ENCODE measurements at regions not wholly inside any gene's neighbourhood (a gene's known extent, or its start where the extent isn't known, plus 50 kb on each side); places are given as distances from the start of the nearest gene placed in this dataset.

GRCh38 chr1:38690790-38691449 lies 168.7 kb downstream of the RRAGC start:
- ATAC-seq (no peak), FAIRE-seq (peak; percentile 51), DNase-seq (ENCODE audit: extremely low read depth in 1 of 4, low spot score in 3 of 4) (no peak)
- no peak overlapping the region for H3K4me3 ChIP-seq
- H3K9me3 ChIP-seq (replicated peaks; ENCODE audit: control insufficient read depth, insufficient read depth, low read depth, low read length) = no peaks in the 10 kb centered on the region
- H3K4me1 ChIP-seq (replicated peaks in 1 of 2; ENCODE audit: control insufficient read depth in 2 of 2, insufficient read depth in 2 of 2, low read length in 2 of 2) = no peaks in the 10 kb centered on the region
- no peak overlapping the region for H3K27ac ChIP-seq (ENCODE audit: extremely low read depth, low read depth, low read length)
- no peak overlapping the region for H2AFZ ChIP-seq (ENCODE audit: low read depth, low read length)
- H4K20me1 ChIP-seq (replicated peaks; ENCODE audit: control insufficient read depth, insufficient read depth, low read length) = no peaks in the 10 kb centered on the region
- in situ Hi-C loops (cut with MboI) = no loop called here
- no TSS peak for BruUV-seq (replicated peaks)
- peaks cover 17 to 39% of the 10 kb centered on the region in 2 experiments for H3K27me3 ChIP-seq (ENCODE audit: control insufficient read depth in 2 of 2, insufficient read depth in 2 of 2, low read length in 2 of 2)
- H3K4me2 ChIP-seq (ENCODE audit: insufficient read depth, low read length) = no peak overlapping the region
- no peaks in the 10 kb centered on the region for H3K36me3 ChIP-seq (ENCODE audit: control insufficient read depth, insufficient read depth, low read length)
- no peaks in the 10 kb centered on the region for H3K9me1 ChIP-seq (ENCODE audit: control insufficient read depth, insufficient read depth, low read length)
- no peak overlapping the region for H3K9ac ChIP-seq (ENCODE audit: insufficient read depth in 1 of 2, low read depth in 2 of 2, low read length in 2 of 2)
- no peaks in the 10 kb centered on the region for H3K79me2 ChIP-seq (ENCODE audit: control insufficient read depth, insufficient read depth, low read length)
- WGBS (ENCODE audit: insufficient coverage, low coverage, missing lambda C conversion rate) = 10% methylated on average over 4 of the region's 4 CpGs
- intact Hi-C loops (cut with micrococcal nuclease) = no loop called here
- CTCF ChIA-PET (ENCODE audit: low intra/inter-chr PET ratio) = no interaction called here
- POLR2A ChIA-PET = interaction anchor here (0.6 kb wide), 1 partner anchor 1839 kb away, joined by 5 read pairs; no protein-coding TSS in a partner anchor
- TF ChIP-seq MLX (CRISPR knock-in tag; conservative IDR thresholded peaks at IDR 0.05) = no peak
- no peak for TF ChIP-seq ESRRB (CRISPR knock-in tag; IDR thresholded peaks at IDR 0.05; ENCODE audit: borderline replicate concordance)
- no peak for TF ChIP-seq ZSCAN32 (CRISPR knock-in tag; IDR thresholded peaks at IDR 0.05)
- no peak for TF ChIP-seq ZNF586 (CRISPR knock-in tag; conservative IDR thresholded peaks at IDR 0.05)
- no peak for TF ChIP-seq RNF2 (IDR thresholded peaks at IDR 0.05)
- no peak for TF ChIP-seq GATA2 (CRISPR knock-in tag; IDR thresholded peaks at IDR 0.05)
- TF ChIP-seq FOSL1 (tag; conservative IDR thresholded peaks at IDR 0.05) = 0 out of 2 replicates have a peak, but pooled peaks have one; percentile 10
- TF ChIP-seq BCL6 (CRISPR knock-in tag; IDR thresholded peaks at IDR 0.05) = no peak
- TF ChIP-seq, protein P1, sequence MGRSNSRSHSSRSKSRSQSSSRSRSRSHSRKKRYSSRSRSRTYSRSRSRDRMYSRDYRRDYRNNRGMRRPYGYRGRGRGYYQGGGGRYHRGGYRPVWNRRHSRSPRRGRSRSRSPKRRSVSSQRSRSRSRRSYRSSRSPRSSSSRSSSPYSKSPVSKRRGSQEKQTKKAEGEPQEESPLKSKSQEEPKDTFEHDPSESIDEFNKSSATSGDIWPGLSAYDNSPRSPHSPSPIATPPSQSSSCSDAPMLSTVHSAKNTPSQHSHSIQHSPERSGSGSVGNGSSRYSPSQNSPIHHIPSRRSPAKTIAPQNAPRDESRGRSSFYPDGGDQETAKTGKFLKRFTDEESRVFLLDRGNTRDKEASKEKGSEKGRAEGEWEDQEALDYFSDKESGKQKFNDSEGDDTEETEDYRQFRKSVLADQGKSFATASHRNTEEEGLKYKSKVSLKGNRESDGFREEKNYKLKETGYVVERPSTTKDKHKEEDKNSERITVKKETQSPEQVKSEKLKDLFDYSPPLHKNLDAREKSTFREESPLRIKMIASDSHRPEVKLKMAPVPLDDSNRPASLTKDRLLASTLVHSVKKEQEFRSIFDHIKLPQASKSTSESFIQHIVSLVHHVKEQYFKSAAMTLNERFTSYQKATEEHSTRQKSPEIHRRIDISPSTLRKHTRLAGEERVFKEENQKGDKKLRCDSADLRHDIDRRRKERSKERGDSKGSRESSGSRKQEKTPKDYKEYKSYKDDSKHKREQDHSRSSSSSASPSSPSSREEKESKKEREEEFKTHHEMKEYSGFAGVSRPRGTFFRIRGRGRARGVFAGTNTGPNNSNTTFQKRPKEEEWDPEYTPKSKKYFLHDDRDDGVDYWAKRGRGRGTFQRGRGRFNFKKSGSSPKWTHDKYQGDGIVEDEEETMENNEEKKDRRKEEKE (IDR thresholded peaks at IDR 0.05; ENCODE audit: borderline replicate concordance in 1 of 2, control insufficient read depth in 1 of 2, low read depth in 2 of 2, low read length in 1 of 2) = no peak
- no peak for TF ChIP-seq NR4A1 (CRISPR knock-in tag; IDR thresholded peaks at IDR 0.05)
- no peak for TF ChIP-seq NR4A1 (tag; IDR thresholded peaks at IDR 0.05)

Measured in K562 (cell line).